ENCODE measurements at regions not wholly inside any gene's neighbourhood (a gene's known extent, or its start where the extent isn't known, plus 50 kb on each side); places are given as distances from the start of the nearest gene placed in this dataset.
"Not testable (repeated sequence)": the region's sequence is repeated elsewhere in the genome, so short reads cannot be mapped to it uniquely, and the experiment has no call there.

DNA sequence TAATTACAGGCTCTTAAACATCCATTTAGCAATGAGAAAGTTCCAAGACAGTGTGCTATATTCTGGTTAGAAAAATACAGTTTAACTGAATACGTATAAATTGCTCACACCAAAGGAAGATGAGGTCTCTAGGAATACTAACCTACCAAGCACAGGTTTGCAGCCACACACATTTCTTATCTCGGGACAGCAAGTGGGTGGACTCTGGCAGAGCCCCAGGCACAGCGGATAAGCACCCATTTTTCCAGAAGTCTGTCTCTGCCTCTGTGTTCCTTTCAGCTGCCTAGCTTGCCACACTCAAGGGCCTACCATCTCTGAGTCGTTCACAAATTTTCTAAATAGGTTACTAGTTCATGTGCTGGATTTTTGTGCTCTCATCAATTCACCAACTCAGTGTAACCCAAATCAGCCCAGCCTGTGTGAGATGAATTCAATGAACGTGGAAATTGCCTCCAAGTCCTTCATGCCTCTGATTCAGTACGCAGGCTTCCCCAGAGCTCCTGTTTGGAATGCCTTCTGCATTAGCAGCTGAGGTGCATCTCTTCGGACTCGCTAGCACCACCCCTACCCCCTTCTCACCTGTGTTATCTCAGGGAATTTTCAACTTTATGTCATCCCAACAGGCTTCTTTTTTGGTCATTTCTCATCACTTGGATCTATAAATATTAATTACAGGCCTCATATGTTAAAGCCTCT, 581.0 kb upstream of the CDH11 start:
- DNase-seq, result no peak

GRCh38 chr16:65700596-65700995, 578.7 kb upstream of the CDH11 start:
- no peak for DNase-seq

GRCh38 chr16:65698791-65699321, 577.0 kb upstream of the CDH11 start:
- no peak for DNase-seq

DNA sequence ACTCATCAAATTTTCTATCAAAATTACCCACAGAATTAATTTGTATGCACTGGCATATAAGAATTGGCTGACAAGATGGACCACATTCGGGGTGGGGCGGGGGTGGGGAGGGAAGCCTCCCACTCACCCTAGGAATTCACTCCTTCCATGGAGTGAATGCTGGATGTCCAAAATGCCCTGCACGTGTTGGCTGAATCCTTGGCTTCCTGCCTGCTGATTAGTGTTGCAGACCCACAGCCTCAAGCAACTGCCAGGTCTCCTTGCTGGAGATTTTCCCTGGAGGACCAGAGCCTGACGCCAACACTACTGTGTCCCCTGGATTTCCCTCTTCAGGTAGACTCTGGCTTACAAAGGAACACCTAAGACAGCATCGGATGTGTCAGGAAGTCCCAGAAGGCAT, 575.7 kb upstream of the CDH11 start:
- DNase-seq, result no peak

DNA sequence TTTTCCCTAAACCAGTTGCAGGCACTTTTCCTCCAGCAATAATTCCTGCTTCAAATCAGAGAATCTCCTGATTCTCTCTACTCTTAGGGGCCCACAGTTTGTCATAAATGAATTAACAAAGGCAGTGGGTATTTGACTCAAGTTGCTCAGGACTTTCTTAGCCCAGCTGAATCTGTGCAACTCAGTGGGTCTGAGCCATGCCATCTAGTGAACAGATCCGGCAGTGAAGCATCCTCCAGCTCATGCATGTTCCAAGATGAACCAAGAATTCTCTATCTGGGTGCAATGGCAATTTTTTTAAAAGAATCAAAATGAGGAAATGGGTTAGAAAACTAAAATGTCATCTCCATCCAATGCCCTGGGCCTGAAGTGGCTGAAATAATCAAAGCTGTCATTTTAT, 575.2 kb upstream of the CDH11 start:
- no peak for DNase-seq

- not testable (repeated sequence) for DNase-seq
These were observed 570.0 kb upstream of the CDH11 start for GRCh38 chr16:65691846-65692245.

DNA sequence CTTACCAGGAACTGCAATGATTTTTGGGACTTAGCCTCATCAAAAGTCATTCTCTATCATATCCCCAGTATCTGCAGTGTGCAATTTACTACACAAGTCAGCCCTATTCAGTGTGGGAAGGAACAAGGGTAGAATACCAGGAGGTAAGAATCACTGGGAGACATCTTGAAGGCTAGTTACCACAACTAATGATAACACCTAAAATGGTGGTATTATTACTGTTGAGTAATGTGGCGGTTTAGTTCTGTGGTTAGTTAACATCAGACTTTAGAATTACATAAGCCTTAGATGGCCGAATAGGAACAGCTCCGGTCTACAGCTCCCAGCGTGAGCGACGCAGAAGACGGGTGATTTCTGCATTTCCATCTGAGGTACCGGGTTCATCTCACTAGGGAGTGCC, 567.9 kb upstream of the CDH11 start:
- no peak for DNase-seq

DNA sequence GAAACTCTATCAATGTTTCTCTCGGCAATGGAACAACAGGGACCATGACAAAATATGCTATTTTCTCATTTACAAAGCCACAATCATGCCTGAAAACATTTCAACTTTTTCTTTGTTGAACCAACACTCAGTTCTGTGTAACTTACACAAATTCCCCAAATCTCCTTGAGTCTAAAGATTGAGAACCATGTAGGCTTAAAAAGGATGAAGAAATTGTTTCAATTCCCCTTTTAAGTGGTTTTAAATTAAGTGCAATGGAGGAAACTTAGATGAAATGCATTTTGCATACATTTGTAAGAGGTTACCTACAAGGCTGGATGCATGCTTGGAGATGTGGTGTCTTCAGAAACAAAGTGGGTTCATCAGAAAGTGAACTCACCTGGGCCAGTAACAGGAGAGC, 566.4 kb upstream of the CDH11 start:
- DNase-seq, result no peak

GRCh38 chr16:65684230-65684629, 562.4 kb upstream of the CDH11 start:
- DNase-seq, result no peak

- no peak for DNase-seq
These were observed 559.5 kb upstream of the CDH11 start for GRCh38 chr16:65681406-65681805.

DNA sequence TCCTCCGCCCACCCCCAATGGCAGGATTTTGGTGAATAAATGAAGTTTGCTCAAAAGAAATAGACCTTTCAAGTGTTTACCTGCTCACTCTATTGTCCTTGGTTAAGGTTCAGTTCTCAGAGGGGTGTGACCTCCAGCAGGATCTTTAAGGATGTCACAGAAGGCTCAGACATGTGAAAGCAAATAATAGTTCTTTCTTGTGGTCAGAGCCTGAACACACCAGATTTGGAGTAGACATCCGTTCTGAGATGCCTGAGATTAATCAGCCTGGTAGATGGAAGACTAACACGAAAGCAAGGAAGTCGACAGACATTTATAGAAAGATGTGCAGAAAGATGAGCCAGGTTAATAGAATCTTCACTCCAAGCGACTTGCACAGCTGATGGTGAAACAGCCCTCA, 557.9 kb upstream of the CDH11 start:
- no peak for DNase-seq

GRCh38 chr16:65675161-65675560, 553.3 kb upstream of the CDH11 start:
- no peak for DNase-seq

DNA sequence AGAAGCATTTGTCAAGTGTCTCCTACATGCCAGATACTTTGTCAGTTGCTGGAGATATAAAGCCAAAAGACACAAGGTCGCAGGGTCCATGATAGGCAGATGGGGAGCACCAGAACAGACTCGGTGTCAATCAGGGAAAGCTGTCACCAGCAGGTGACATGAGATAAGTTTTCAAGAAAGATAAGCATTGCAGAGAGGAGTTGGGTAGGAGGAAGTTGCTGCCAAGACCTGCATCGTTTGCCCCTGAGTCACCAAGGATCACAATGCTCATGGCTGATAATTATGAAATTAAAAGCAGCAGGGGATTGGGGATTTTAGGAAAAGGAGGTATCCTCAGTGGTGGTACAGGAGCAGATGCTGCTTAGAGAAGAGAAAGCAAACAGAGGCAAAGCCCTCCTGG, 551.1 kb upstream of the CDH11 start:
- DNase-seq, result no peak

- DNase-seq, result no peak
These were observed 549.2 kb upstream of the CDH11 start for GRCh38 chr16:65671071-65671470.

DNA sequence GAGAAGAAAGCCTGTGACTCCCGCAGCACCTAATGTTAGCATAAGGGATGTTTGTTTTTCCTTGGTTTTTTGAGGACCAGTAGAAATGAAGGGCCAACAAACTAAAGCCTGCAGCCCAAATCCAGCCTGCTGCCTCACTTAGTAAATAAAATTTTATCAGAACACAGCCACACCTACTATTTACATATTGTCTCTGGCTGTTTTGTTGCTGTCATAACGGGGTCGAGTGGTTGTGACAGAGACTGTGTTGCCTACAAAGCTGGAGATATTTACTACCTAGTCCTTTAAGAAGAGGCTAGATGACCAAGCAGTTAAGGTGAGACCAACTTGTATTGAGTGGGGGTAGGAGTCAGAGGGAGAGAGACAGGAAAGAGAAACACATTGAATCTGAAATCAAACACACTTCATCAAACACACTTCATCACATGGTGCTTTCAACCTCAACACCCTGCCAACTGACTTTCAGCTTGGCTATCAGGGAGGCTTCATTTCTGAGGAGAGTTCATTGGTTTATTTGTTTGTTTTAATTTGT, 546.3 kb upstream of the CDH11 start:
- no peak for DNase-seq

GRCh38 chr16:65667011-65667578, 545.2 kb upstream of the CDH11 start:
- DNase-seq, result no peak

DNA sequence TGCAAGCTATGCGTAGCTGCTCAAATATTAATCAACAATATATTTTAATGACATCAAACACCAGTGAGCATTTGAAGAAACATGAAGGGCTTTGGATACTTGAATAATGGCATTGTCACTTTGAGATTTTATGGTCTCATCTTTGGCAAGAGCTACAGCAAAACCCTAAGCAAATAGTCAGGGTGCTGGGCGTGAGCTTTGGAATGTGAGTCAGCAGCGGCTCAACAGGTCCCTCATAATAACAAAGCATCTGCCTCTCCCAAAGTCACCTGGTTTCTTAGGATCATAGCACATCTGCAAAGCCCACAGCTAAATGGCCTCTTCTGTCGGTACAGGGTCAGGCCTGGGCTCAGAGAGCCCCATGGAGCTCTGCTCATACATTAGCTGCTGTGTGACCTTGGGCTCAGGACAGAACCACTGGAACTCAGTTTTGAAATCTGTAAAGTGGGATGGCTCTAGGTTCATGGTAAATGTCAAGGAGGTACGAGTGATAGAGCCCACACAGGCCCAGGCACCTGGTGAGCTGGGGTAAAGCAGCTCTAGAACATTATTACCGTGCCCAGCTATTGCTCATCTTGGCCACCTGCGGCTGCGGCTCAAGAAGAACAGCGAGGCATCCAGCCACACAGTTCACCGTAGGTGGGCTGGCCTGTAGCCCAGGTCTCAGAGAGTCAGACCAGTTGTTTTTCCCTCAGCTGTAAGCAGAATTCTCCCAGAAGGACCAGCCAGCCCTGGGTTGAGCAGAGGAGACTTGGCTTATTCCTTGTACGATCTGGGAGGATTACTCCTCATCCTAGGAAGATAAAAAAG, 544.5 kb upstream of the CDH11 start:
- DNase-seq, result no peak

- DNase-seq, result no peak
These were observed 543.7 kb upstream of the CDH11 start for GRCh38 chr16:65665586-65665985.

- no peak for DNase-seq
These were observed 541.9 kb upstream of the CDH11 start for GRCh38 chr16:65663774-65664173.

- DNase-seq, result no peak
These were observed 540.4 kb upstream of the CDH11 start for GRCh38 chr16:65662256-65662655.

GRCh38 chr16:65661558-65661957, 539.7 kb upstream of the CDH11 start:
- DNase-seq, result no peak

GRCh38 chr16:65660390-65660789, 538.5 kb upstream of the CDH11 start:
- no peak for DNase-seq

- no peak for DNase-seq
These were observed 537.9 kb upstream of the CDH11 start for GRCh38 chr16:65659758-65660157.

GRCh38 chr16:65658787-65659220, 536.9 kb upstream of the CDH11 start:
- no peak for DNase-seq
